ENCODE measurements at regions not wholly inside any gene's neighbourhood (a gene's known extent, or its start where the extent isn't known, plus 50 kb on each side); places are given as distances from the start of the nearest gene placed in this dataset.

DNA sequence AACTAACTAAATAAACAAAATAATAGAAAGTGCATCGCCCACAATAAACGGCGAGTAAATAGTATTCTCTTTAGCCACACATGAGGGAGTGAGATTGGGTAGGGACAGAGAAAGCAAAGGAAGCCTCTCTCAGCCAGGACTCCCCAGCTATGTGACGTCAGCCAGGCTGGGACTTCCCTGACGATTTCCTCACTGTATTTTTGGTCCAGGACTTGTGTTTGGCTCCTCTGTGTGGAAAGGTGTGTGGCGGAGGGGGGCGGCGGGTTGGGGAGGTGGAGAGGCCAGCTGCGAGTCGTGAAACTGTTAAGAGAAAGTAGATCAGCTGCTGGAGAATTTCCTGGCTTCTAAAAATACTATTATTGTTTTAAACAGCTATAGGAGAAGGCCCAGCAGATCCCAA lies 1124.6 kb downstream of the AACS start:
- H3K27me3 Mint-ChIP-seq (ENCODE audit: low read depth) = peaks cover 18% of the 10 kb centered on the region
- ChIA-PET POLR2A (no interaction called here), CTCF (no interaction called here)
- peaks cover 72% of the 10 kb centered on the region for H3K36me3 Mint-ChIP-seq
- ATAC-seq (no peak), DNase-seq (ENCODE audit: low spot score) (no peak)
- peaks cover 67% of the 10 kb centered on the region for H3K9me3 Mint-ChIP-seq
- H3K27ac Mint-ChIP-seq = no peak overlapping the region
- no peak overlapping the region for H3K4me3 Mint-ChIP-seq
- H3K4me1 Mint-ChIP-seq = no peaks in the 10 kb centered on the region
- TF ChIP-seq TEAD1 (CRISPR knock-in tag; IDR thresholded peaks at IDR 0.05) = no peak
- TF ChIP-seq, protein P1, sequence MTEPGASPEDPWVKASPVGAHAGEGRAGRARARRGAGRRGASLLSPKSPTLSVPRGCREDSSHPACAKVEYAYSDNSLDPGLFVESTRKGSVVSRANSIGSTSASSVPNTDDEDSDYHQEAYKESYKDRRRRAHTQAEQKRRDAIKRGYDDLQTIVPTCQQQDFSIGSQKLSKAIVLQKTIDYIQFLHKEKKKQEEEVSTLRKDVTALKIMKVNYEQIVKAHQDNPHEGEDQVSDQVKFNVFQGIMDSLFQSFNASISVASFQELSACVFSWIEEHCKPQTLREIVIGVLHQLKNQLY (CRISPR knock-in tag; IDR thresholded peaks at IDR 0.05) = no peak
- no peak for TF ChIP-seq TCF7 (CRISPR knock-in tag; IDR thresholded peaks at IDR 0.05; ENCODE audit: low read depth)
- no peak for TF ChIP-seq NFATC4 (CRISPR knock-in tag; IDR thresholded peaks at IDR 0.05)
- TF ChIP-seq SP1 (CRISPR knock-in tag; conservative IDR thresholded peaks at IDR 0.05) = no peak

DNA sequence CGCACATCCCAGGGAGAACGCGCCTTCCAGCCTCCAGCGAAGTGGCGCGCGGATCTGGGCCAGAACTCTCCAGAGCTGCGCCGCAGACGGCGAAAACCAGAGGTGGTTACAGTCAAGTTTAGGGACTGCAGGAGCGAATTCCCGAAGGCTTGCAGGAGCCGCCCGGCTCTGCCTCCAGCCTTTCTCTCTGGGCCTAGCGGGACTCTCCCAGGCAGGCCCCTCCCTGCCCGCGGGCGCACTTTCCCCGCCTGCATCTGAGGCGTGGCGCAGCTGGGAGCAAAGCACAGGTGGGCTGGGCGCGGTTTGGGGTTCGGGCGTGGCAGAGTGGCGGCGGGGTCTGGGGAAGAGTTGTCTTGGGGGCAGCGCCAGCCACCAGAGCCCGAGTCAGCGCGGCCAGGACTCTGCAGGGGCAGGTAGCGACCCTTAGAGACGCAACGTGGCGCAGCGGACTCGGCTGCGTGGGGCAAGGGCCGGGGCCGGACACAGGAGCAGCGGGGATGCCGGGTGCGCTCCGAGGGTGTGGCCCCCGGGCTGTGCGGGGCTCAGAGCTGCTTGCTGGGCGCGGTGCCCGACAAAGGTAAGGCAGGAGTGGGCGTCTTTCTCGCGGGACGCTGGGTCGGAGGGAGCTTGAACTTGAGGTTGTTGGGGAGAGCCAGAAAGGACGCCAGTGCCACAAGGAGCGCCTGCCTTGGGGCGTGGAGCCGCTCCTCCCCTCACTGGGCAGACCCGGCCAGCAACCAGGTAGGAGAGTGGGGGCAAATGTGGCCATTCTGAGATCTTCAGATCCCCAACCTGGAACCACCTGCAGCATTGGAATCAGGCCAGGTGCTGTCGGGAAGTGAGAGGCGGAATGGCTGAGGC lies 1126.0 kb downstream of the AACS start:
- no peak overlapping the region for H3K4me3 Mint-ChIP-seq
- POLR2A ChIA-PET = no interaction called here
- CTCF ChIA-PET = no interaction called here
- no peaks in the 10 kb centered on the region for H3K4me1 Mint-ChIP-seq
- peaks cover 72% of the 10 kb centered on the region for H3K36me3 Mint-ChIP-seq
- no peak for DNase-seq (ENCODE audit: low spot score)
- ATAC-seq = no peak
- H3K27me3 Mint-ChIP-seq (ENCODE audit: low read depth) = peaks cover 14% of the 10 kb centered on the region
- peaks cover 67% of the 10 kb centered on the region for H3K9me3 Mint-ChIP-seq
- no peak overlapping the region for H3K27ac Mint-ChIP-seq
- TF ChIP-seq, protein P2, sequence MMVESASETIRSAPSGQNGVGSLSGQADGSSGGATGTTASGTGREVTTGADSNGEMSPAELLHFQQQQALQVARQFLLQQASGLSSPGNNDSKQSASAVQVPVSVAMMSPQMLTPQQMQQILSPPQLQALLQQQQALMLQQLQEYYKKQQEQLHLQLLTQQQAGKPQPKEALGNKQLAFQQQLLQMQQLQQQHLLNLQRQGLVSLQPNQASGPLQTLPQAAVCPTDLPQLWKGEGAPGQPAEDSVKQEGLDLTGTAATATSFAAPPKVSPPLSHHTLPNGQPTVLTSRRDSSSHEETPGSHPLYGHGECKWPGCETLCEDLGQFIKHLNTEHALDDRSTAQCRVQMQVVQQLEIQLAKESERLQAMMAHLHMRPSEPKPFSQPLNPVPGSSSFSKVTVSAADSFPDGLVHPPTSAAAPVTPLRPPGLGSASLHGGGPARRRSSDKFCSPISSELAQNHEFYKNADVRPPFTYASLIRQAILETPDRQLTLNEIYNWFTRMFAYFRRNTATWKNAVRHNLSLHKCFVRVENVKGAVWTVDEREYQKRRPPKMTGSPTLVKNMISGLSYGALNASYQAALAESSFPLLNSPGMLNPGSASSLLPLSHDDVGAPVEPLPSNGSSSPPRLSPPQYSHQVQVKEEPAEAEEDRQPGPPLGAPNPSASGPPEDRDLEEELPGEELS (CRISPR knock-in tag; IDR thresholded peaks at IDR 0.05) = no peak
- TF ChIP-seq, protein P3, sequence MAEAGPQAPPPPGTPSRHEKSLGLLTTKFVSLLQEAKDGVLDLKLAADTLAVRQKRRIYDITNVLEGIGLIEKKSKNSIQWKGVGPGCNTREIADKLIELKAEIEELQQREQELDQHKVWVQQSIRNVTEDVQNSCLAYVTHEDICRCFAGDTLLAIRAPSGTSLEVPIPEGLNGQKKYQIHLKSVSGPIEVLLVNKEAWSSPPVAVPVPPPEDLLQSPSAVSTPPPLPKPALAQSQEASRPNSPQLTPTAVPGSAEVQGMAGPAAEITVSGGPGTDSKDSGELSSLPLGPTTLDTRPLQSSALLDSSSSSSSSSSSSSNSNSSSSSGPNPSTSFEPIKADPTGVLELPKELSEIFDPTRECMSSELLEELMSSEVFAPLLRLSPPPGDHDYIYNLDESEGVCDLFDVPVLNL (CRISPR knock-in tag; IDR thresholded peaks at IDR 0.05; ENCODE audit: borderline replicate concordance, low read depth) = no peak
- TF ChIP-seq RORB (CRISPR knock-in tag; IDR thresholded peaks at IDR 0.05) (no peak), NR2C2 (CRISPR knock-in tag; IDR thresholded peaks at IDR 0.05) (no peak), ZNF219 (CRISPR knock-in tag; IDR thresholded peaks at IDR 0.05; ENCODE audit: borderline replicate concordance) (no peak), NR1H2 (CRISPR knock-in tag; IDR thresholded peaks at IDR 0.05) (no peak), GTF2I (CRISPR knock-in tag; conservative IDR thresholded peaks at IDR 0.05) (no peak), ESRRA (CRISPR knock-in tag; IDR thresholded peaks at IDR 0.05; ENCODE audit: borderline replicate concordance) (no peak), ZNF138 (CRISPR knock-in tag; conservative IDR thresholded peaks at IDR 0.05) (no peak), JAZF1 (CRISPR knock-in tag; IDR thresholded peaks at IDR 0.05) (no peak), JUN (CRISPR knock-in tag; IDR thresholded peaks at IDR 0.05) (no peak)
- TF ChIP-seq, protein P4, sequence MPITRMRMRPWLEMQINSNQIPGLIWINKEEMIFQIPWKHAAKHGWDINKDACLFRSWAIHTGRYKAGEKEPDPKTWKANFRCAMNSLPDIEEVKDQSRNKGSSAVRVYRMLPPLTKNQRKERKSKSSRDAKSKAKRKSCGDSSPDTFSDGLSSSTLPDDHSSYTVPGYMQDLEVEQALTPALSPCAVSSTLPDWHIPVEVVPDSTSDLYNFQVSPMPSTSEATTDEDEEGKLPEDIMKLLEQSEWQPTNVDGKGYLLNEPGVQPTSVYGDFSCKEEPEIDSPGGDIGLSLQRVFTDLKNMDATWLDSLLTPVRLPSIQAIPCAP (CRISPR knock-in tag; IDR thresholded peaks at IDR 0.05) = no peak
- TF ChIP-seq, protein P5, sequence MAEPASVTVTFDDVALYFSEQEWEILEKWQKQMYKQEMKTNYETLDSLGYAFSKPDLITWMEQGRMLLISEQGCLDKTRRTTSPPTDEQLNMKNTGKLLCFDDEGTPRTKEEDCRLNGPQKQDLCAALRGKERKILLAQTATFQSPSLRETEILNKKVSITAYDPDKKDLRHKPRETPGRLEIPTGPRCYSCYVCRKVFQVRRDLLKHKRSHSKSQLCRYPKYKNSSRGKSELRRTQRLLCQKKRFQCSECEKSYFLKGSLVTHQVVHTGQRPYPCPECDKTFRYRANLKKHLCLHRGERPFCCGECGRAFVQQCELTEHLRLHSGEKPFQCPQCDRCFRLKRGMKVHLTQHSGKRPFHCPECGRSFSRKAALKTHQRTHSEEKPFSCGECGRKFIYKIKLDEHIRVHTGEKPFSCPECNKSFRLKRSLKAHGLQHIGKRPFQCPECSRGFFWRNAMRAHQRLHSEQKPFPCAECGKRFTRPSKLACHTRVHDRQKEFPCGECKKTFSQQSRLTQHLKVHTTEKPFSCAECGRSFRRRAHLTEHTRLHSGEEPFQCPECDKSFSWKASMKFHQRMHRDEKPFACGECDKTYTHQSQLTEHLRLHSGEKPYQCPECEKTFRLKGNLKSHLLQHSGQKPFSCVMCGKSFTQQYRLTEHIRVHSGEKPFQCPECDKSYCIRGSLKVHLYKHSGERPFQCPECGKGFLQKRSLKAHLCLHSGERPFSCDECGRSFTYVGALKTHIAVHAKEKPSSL (CRISPR knock-in tag; conservative IDR thresholded peaks at IDR 0.05) = no peak
- TF ChIP-seq, protein P6, sequence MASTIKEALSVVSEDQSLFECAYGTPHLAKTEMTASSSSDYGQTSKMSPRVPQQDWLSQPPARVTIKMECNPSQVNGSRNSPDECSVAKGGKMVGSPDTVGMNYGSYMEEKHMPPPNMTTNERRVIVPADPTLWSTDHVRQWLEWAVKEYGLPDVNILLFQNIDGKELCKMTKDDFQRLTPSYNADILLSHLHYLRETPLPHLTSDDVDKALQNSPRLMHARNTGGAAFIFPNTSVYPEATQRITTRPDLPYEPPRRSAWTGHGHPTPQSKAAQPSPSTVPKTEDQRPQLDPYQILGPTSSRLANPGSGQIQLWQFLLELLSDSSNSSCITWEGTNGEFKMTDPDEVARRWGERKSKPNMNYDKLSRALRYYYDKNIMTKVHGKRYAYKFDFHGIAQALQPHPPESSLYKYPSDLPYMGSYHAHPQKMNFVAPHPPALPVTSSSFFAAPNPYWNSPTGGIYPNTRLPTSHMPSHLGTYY (CRISPR knock-in tag; IDR thresholded peaks at IDR 0.05) = no peak
- TF ChIP-seq, protein P7, sequence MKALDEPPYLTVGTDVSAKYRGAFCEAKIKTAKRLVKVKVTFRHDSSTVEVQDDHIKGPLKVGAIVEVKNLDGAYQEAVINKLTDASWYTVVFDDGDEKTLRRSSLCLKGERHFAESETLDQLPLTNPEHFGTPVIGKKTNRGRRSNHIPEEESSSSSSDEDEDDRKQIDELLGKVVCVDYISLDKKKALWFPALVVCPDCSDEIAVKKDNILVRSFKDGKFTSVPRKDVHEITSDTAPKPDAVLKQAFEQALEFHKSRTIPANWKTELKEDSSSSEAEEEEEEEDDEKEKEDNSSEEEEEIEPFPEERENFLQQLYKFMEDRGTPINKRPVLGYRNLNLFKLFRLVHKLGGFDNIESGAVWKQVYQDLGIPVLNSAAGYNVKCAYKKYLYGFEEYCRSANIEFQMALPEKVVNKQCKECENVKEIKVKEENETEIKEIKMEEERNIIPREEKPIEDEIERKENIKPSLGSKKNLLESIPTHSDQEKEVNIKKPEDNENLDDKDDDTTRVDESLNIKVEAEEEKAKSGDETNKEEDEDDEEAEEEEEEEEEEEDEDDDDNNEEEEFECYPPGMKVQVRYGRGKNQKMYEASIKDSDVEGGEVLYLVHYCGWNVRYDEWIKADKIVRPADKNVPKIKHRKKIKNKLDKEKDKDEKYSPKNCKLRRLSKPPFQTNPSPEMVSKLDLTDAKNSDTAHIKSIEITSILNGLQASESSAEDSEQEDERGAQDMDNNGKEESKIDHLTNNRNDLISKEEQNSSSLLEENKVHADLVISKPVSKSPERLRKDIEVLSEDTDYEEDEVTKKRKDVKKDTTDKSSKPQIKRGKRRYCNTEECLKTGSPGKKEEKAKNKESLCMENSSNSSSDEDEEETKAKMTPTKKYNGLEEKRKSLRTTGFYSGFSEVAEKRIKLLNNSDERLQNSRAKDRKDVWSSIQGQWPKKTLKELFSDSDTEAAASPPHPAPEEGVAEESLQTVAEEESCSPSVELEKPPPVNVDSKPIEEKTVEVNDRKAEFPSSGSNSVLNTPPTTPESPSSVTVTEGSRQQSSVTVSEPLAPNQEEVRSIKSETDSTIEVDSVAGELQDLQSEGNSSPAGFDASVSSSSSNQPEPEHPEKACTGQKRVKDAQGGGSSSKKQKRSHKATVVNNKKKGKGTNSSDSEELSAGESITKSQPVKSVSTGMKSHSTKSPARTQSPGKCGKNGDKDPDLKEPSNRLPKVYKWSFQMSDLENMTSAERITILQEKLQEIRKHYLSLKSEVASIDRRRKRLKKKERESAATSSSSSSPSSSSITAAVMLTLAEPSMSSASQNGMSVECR (CRISPR knock-in tag; IDR thresholded peaks at IDR 0.05; ENCODE audit: borderline replicate concordance) = no peak
- TF ChIP-seq, protein P8, sequence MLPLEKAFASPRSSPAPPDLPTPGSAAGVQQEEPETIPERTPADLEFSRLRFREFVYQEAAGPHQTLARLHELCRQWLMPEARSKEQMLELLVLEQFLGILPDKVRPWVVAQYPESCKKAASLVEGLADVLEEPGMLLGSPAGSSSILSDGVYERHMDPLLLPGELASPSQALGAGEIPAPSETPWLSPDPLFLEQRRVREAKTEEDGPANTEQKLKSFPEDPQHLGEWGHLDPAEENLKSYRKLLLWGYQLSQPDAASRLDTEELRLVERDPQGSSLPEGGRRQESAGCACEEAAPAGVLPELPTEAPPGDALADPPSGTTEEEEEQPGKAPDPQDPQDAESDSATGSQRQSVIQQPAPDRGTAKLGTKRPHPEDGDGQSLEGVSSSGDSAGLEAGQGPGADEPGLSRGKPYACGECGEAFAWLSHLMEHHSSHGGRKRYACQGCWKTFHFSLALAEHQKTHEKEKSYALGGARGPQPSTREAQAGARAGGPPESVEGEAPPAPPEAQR (CRISPR knock-in tag; IDR thresholded peaks at IDR 0.05) = no peak
